GM12874 (cell line): ENCODE measurements at regions not wholly inside any gene's neighbourhood (a gene's known extent, or its start where the extent isn't known, plus 50 kb on each side); places are given as distances from the start of the nearest gene placed in this dataset.

Experiments
- CTCF ChIP-seq: IDR thresholded peaks from 2 replicates; pipeline ENCODE4 v1.5.1; 2011; ENCODE audit warnings: low read depth, mild to moderate bottlenecking, control low read depth, low read length, moderate library complexity; ENCODE audit not compliant: insufficient read depth

GRCh38 chr10:52481986-52482555, 168.0 kb downstream of the DKK1 start:
- TF ChIP-seq CTCF, result no peak

DNA sequence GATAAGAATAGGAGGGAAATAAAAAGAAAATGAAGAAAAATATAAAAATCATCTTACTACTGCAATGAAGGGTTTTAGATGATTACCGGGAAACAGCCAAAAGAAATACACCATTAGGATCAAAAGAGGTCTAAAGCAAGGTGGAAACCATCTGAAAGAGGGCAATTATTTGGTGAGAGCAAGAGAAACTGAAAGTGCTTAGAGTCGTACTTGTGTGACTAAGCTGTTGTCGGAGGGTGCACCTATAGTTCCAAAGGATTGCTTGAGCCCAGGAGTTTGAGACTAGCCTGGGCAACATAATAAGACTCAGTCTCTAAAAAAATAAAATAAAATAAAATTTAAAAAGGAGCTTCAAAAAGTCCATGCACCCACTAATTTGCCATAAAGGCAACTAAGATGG, 169.5 kb downstream of the DKK1 start:
- TF ChIP-seq CTCF, result no peak

DNA sequence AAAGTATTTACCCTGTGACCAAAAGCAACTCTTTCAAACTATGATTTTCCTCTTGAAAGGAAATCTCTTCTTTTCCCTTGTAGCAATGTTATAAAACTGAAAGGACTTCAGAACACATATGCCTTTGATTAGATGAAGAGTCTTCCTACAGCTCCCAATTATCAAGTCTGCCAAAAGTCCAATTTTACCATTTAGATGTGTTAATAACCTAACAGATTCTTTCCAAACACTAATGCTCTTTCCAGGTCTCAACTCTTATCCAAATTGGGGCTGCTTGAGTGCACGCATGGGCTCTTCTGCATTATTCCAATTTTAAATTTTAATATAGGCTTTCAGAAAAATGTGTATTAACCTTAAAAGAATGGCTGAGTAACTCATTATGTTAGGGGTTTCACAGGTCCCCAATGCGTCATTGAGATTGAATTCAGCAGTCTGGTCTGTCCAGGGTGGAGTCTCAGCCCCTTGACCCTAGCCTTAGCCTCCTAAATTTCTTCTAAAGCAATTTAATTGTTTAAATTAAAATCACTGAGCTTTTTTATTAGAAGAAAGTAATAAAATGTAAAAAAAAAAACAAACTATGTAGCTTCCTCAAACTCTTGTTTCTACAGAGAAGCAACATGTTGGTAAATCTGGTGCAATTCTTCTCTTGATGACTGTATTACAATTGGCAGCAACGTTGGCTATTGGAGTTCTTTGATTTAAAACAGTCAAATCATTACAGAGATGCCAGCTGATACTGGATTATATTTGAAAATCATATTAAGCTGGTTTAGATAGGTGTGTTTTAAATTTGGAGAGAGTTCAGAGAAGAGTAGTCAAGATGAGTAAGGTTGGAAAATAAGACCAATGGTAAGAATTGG, 170.4 kb downstream of the DKK1 start:
- TF ChIP-seq CTCF, result no peak

DNA sequence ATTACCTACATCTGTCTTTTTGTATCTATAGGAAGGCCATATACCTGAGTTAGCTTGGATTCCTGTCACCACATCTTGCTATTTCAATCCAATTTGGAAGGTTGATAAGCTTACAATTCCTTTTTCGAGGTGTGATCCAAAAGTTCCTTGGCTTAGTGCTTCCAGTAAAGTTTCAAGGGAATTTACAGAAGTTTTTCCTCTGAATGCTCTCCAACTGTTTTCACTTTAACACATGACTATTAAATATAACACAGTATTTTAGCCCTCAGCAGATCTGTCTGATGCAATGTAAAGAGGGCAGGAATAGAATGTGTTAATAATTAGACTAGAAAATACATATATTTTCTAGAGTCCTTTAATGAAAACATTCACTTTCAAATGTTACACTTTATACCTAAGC, 171.4 kb downstream of the DKK1 start:
- no peak for TF ChIP-seq CTCF

DNA sequence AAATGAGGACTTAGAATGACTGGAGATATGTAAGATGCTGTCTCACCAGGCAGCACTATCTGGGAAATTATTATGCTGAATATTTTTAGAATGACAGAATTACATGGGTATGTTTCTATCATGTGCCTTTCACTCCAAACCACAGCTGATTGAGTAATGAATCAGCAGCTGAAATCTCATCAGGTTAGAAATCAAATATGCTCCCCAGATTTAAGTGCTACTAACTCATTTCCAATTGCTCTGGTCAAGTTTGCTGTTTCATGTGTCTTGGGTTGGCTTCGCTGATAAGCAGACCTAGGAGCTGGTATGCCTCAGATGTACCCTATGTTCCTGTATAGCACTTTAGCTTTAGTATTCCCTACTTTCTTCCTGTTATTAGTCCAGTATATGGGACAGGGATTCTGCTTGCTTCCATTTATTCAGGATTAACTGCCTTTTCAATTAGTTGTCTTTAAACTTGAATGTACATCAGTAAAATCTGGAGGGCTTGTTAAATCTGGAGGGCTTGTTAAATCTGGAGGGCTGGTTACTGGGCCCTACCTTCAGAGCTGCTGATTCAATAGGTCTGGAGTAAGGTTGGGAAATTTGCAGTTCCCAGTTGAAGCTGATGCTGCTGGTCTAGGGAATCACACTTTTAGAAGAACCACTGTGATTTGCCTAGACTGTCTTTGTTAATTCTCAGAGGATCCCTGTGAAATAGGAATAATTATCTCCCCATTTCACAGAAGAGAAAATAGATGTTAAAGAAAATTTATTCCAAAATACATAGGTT, 172.9 kb downstream of the DKK1 start:
- no peak for TF ChIP-seq CTCF

DNA sequence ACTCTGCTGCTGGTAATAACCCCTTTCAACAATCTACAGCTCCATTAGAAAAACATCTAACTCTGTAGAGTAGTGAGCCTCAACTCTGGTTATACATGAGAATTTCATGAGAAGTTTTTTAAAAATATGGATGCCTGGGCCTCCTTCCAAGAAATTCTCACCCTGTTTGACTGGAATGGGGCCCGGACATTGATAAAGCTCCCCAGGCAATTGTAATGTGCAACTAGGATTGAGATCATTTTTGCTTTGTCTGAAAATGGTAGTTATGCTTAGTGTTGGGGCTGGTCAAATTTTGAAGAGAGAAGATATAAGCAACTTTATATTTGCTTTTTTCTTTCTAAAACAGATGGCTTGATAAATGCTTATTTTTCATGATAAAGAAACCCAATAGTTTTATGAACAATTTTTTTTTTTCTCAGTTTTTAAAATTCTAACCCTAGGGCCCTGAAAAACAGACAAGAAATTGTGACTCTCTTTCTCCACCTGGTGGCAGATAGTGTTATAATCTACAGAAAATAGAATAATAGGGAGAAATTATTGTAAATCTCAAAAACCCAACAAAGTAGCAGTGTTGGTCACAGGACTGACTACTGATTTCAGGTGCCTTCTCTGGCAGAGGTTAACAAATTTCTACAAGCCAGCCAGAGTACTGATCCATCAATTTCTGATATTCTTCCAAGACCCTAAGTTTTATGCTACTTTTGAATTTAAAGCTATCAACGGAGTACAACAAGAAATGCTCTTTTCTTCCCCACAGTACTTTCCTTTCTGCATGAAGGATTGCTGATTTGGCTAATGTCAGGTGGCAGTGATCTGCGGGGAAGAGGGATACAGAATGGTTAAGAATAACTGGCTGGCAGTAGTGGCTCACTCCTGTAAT, 174.8 kb downstream of the DKK1 start:
- TF ChIP-seq CTCF, result no peak
